Loucy (cell line): ENCODE measurements at regions not wholly inside any gene's neighbourhood (a gene's known extent, or its start where the extent isn't known, plus 50 kb on each side); places are given as distances from the start of the nearest gene placed in this dataset.

Experiments
- CTCF ChIP-seq: fragments of 200-600 bp; sonication (generic); conservative IDR thresholded peaks from 2 replicates; pipeline ENCODE4 v1.5.1; 2014; ENCODE audit warnings: mild to moderate bottlenecking, antibody characterized with exemption, low read length
- EZH2phosphoT487 ChIP-seq: fragments of 200-600 bp; IDR thresholded peaks from 2 replicates; pipeline ENCODE4 v1.6.1; 2018; ENCODE audit warnings: antibody characterized with exemption, mild to moderate bottlenecking, moderate library complexity, borderline replicate concordance

DNA sequence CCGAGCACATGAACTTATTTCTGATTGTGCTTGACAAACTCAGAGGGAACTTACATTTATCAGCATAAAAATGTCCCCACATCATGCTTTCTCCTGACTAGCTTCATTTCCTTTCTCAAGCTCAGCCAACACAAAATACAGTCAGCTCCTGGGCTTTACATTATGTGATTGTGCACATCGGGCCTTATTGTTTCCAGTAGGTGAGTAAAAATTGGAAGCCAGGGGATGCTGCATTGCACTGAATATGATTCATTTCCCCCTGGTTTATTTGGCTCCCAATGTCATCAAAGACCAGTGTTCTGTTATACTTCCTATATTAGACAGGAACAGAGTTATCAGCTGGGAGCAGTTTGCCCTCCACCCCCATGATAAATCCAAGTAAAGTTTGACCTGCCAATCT lies 521.8 kb downstream of the RMST start:
- TF ChIP-seq CTCF (no peak), EZH2phosphoT487 (no peak)
